Inflammatory macrophage (primary cell): ENCODE measurements at regions not wholly inside any gene's neighbourhood (a gene's known extent, or its start where the extent isn't known, plus 50 kb on each side); places are given as distances from the start of the nearest gene placed in this dataset.

Experiments used
- DNase-seq, 2 donors: peaks; one replicate each; pipeline ENCODE4 v3.0.0-alpha.2; 2020 to 2022

DNA sequence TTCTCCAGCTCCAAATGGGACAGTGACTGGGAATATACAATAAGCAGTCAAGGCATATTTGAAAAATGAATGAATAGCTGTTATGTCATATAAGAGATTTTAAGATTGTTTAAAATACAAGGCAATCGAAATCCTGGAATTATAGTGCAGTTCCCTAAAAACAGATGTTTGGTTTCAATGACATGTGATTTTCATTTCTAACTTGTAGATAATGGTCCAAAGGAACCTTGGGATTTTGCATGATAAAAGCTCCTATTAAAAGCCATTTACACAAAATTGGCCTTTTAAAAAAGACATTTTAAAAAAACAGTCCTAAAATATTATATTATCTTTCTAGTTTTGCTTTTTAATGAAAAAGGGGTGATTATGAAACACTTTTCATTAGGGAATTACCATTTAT lies 905.1 kb downstream of the GALC start:
- DNase-seq, result no peak

DNA sequence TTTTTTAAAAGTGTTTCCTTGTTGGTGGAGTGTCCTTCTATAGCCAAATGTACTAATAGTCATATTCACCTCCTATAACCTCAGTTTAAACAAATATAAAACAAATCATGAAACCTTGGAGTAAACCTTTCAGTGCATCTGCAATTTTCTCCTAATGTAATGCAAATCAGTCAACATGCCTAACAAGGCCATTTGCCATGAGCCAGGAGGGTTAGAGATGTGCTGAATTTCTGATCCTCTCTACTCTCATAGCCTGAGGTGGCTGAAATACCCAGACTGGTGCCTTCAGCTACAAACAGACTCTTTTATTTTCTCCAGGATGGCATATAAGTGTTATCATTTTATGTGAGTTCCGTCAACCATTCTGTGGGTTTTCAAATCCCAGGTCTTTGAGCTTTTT lies 908.1 kb downstream of the GALC start:
- no peak for DNase-seq

DNA sequence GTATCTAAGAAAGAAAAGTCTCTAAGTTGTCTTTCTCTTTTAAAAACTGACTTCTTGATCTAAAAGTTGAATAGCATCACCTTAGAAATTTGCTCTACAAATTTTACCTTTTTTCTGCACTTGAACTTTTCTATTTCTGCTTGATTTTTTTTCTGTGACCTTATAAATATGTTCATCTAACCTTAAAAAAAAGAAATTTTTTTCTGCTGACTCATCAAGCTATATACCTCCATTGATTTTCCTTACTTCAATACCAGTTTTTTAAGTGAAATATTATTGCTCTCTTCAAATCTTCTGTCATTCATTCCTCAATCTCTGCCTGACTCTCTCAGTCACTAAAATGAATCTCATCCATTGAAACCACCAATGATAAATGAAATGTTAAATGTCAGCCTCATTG lies 910.1 kb downstream of the GALC start:
- DNase-seq, result no peak

DNA sequence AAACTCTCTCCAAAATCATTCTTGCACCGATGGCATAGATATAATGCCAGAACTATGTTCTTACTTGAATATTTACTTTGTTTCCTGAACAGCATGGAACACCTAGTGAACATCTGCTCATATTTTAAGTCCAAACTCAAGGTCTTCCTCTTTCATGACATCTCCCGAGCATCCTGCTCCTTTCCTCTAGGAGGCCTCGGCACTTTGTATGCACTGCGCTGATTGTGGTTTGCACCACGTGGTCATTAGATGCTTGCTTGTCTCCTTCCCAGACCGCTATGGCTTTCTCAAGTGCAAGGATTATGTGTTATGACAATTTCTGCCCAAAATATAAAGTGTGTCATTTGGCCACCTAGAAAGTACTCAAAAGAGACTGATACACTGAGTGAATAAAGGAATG lies 912.0 kb downstream of the GALC start:
- no peak for DNase-seq

DNA sequence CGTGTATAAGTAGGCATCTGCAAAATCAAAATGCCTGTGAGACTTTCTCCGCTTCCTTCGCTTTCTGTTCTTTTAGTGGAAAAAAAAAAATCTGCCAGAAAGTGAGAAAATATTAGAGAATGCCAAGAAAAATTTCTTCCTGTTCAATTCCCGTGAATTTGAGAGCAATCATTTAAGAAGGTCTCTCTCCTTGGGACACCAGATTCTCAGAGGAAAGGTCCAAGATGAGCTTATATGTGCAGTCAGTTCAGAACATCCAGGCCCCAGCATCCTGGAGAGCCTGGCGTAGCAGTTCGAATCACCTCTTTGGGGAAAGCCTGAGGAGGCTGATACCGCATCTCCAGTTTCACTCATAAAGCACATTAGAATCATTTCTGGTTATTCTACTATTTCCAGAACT lies 912.8 kb downstream of the GALC start:
- DNase-seq, result no peak

DNA sequence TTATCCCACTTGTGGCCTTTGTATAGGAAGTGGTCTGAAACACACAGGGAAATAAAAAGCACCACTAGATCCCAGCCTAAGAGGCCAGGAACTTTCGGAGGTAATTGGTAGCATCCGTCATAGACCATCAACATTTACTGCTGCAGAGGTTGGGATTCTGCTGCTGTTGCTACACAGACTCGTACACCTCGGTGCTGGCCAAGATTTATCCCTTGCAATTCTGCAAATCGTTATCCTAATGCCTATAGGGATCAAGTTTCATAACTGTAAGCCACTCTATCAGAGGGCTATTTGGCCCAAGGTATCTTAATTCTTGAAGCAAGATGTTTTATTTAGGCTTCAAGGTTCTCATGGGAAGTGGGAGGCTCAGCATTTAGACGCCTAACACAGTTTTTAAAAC lies 913.6 kb downstream of the GALC start:
- no peak for DNase-seq

DNA sequence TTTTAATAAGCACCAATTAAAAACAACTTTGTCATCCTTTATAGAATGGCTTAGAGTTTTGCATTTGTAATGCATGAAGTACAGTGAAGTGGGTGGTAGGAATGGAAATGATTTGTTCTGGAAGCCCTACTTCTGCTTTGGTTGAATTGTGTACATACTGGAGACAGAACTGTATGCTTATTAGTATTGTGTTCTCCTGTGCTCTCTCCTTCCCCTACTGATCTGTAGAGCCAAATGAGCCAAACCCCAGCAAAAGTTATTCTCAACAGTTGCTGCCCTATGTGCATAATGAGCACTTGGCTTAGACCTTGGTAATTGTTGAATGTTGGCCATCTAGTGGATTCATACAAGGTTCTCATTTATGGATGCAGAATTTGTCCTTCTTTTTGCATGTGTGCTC lies 916.1 kb downstream of the GALC start:
- DNase-seq, result no peak

DNA sequence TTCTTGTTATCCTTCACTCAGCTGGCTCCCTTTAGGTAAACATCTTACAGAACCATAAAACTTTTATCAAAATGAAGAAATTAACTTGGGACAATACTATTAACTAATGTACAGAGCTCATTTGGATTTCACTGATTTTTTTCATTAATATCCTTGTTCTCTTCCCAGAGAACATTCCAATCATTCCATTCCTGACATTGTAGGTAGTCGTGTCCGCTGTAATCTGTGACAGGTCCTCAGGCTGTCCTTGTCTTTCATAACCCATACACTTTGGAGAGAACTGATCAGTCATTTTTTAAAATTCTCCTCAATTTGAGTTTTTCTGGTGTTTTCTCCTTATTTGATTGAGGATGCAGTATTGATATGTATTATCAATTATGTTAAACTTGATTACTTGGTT lies 916.8 kb downstream of the GALC start:
- no peak for DNase-seq

DNA sequence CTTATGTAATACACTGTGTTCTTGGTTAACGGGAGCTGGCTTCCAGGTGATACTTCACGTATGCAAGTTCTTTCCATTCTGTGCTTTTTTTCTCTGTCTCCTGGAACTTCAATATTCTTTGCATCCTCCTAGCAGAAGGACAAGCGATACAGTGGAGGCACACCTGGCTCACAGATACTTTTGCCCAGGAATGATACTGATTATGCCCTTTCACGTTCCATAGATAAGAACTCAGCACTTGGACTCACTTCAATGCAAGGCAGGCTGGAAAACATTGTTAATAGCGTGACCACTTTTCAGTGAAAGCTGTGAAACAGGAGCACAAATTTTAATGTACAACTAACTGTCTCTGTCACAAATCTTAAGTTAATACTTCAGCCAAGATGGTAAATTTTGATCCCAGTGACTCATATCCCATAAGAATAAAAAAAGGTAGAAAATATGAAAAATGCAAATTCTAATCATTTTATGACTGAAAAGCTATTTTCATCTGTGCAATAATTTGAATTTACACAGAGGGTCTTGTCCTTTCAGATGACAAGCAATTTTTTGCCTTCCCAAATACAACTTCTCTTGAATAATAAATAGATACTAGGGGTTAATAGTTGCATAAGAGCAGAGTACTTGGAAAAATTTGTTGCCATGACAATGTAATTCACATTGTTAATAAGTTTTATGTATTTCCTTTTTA lies 919.0 kb downstream of the GALC start:
- no peak for DNase-seq

DNA sequence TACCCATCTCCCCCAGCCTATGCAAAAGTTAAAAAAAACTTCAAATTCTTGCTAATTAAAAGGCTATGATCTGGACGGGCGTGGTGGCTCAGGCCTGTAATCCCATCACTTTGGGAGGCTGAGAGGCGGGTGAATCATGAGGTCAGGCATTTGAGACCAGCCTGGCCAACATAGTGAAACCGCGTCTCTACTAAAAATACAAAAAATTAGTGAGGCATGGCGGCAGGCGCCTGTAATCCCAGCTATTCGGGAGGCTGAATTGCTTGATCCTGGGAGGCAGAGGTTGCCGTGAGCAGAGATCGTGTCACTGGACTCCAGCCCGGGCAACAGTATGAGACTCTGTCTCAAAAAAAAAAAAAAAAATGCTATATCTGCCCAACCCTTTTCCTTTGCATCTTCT lies 925.4 kb downstream of the GALC start:
- DNase-seq, result no peak

DNA sequence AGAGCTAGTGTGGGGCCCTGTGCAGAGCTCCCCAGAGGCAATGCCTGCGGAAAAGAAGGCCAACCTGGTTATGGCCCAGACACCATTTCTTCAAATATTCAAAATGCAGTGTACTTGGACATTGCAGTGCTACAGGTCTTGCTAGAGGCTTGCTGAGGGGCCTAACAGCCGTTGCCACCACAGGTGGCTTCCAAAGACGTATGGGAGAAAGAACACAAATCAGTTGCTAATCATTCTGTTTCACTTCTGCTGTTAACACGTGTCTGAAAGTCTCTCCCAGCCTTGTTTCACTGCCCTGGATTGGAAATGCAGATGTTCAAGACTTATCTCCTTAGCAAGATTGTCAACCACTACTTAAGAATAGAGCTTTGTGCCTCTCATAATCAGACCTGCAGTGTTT lies 925.9 kb downstream of the GALC start:
- no peak for DNase-seq

DNA sequence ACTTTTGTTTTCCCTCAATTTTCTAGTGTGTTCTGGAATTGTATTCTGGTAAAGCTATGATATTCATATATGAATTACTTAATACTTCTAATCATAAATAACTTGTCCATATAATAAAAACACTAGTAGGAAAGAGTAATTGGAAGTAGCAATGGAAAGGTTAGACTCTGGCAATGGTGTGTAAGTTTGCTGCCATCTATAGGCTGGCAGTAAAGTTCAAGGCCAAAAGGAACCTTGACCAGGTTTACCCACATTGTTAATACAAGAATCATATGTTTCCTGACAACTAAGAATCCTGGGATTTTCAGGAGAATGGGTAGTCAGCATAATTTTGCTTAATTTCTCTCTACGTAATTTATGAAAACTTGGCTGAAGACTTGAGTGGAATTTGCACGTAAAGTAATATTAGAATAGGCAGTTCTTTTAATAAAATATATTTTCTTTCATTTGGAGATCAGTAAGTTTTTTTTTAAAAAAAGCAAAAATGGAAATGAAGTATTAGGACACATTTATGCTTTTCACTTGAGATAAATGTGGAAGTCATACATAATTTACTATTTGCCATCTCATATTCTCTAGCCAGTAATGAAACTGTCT lies 926.7 kb downstream of the GALC start:
- DNase-seq, result no peak

DNA sequence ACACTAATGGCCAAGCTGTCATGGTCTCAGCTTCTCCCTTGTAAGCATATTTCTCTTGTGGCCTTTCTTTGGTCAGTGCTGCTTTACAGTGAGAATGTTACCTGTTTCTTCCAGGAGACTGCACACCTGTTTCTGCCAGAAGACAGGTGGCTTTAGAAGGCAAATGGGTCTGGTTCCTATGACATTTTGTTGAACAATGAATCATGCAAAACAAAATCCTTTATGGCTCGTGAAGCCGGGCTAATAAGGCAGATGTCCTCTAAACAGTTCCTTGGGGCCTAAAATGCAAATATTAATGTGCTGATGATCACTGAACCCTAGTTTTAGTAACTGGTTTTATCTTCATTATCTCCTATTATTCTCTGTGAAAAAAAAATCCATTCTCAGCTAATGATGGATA lies 927.6 kb downstream of the GALC start:
- DNase-seq, result no peak

DNA sequence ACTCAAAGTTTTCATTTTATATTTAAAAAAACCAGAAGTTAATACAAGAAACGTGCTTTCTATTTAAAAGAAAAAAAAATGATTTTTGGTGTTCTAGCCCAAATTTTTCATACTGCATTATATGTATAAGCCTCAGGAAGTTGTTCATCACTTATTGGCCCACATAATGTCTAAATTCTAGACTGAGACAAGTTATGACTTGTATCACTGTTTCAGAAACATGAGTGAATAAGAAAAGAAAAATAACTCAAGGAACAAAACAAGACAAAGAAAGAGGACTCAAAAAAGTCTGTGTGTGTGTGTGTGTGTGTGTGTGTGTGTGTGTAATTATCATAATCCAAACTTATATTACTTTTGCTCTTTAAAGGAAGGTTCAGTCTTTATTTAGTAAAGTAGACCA lies 929.8 kb downstream of the GALC start:
- DNase-seq, result no peak

DNA sequence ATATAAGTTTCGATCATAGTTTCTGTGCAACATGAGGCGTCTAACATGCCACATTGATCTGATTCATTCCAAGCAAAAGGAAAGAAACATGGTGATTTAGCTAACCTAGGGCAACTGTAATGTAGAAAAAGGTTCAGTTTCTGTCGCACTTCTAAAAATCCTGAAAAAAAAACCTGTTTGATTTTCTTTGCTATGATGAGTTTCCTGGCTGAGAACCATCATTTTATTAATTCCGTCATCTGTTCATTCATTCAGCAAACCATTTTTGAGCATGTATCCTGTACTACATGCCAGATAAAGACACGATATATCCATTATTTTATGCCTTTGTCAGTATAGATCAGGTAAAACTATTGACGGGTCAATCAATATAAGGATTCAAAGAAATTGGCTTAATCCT lies 932.6 kb downstream of the GALC start:
- no peak for DNase-seq

DNA sequence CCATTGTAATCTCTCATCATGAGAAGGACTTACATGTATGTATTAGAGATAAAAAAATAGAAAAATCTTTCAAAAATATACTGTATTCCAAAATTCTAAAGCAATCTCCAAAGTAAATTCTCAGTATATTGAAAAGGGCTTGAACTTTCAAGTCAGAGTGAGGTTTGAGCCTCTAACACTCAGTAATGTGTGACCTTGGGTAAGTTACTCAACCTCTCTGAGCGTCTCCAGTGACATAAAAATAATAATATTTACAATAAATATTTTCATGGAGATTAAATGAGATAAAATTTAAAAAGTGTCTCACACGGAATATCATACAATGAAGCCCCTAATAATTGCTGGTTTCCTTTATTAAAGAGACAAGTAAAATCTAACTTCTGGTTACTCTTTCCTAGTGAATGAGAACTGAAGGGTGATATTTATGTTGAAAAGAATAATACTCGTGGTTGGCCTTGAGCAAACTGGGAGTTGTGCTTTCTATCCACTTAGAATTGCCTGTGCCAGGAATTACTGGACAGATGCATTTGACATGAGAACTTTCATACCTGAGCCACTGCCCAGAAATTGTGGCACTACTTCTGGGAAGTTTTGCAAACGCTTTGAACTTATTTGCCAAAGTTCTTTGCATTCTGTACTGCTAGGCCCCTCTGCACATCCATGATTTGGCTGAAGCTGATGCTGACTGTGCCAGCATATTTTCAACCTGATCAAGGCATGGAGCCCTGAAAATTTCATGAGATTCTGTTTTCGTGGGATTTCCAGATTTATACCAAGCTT lies 933.7 kb downstream of the GALC start:
- no peak for DNase-seq

DNA sequence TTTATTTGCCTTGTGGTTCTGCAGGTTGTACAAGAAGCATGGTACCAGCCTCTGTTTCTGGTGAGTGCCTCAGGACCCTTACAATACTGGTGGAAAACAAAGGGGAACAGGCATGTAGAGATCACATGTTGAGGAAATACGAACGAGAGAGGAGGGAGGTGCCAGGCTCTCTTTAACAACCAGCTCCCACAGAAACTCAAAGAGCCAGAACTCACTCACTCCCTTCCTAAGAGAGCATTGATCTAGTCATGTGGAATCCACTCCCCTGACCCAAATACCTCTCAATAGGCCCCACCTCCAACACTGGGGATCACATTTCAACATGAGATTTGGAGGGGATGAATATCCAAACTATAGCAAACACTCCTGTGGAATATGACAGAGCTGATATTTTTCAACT lies 938.0 kb downstream of the GALC start:
- no peak for DNase-seq

DNA sequence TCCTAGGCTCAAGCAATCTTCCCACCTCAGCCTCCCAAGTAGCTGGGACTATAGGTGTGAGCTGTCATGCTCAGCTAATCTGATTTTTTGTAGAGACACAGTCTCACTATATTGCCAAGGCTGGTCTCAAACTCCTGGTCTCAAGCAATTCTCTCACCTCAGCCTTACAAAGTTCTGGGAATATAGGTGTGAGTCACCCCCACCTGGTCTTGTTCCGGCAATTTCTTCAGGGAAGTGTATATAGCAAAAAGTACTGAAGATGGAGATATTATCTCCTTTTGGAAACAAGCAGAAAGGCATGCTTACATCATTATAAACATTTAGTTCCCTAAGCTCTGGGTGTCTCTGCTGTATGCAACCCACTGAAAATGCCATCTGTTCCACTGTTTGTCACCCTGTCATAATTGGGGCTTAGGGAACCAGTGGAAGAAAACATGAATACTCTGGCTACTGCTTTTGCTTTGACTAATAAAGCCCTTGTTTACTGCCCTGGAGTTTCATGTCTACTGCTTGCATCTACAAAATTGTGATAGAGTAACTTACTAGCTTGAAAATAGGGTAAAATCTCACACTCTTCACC lies 940.2 kb downstream of the GALC start:
- no peak for DNase-seq

DNA sequence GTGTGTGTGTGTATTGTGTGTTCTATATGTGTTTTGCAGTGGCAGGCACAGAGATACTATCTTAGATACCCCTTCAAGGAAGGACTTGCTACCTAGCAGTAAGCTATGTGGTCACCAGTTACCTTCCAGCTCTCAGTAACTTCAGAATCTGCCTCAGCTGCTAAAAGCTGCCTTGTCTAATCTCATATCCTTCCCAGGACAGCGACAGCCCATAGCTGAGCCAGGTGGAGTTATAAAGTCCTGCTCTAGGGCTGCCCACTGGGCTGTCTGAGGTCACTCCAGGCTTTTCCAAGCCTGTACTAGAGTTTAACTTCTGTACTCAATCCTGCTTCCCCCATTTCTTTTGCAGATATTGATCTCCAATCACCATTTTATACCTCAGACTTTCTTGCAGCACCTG lies 942.6 kb downstream of the GALC start:
- DNase-seq, result no peak

DNA sequence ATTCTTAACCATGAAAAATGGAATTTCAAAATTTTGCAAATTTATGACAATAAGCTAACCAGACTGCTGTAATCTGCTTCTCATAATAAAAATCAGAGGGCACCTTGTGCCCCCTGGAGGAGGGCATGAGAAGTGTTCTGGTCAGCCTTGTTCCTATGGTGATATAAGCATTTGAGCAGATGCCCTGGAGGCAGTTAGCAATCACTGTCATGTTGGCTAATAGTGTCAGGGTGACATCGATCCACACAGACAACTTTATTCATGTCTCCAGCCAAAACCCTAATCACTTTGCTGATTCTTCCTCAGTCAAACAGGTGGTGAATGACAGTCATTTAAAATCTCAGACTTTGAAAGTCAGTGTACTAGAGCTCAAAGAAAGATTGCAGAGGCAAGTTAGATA lies 943.0 kb downstream of the GALC start:
- DNase-seq, result no peak

DNA sequence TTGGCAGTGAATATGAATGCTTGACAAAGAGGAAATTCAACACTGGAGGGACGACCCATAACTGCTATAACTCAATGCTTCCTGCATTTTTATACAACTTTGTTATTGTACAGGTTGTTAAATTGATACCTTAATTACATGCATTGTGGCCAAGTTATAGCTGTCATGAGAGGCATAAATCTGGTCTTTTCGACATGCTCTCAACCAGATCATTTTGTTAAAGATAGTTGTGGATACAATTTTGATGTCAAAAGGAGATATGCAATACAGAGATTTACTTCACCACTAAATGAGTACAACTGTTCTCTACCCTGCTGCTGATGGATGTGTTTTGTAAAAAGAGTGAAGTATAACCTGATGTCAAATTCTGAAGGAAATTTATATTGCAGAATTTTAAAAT lies 946.0 kb downstream of the GALC start:
- DNase-seq, result no peak

DNA sequence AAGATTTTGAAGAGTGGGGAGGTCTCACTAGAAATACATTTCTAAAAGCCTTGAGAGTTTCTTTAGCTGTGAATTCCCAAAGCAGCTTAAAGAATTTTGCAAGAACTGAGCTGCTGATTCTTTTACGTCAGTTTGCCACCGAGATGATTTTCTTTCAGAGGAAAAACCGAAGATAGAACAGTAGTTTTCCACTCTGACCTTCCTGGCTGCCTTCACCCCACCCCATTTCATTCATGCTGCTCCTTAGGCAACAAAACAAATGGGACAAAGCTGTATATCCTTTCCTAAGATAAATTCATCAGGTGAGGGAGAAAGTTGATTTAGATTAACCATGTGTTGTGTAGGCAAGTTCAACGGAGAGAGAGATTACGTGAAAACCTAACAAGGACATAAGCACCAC lies 947.0 kb downstream of the GALC start:
- no peak for DNase-seq

DNA sequence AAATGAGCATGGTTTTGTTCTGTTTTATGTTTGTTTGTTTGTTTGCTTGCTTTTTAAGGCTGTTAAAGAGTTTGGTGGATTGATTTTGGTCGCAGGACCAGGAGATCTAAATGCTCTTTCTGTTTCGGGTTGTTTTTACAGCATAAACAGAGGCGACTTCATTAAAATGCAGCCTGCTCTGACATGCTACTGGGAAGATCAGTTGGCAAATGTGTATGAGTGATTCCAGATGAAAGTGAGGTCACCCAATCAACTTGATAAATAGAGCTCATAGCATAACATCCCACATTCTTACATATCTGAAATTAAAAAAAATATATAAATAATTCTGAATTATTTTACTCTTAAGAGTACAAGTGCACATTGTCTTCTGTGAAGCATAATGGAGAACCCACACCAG lies 947.7 kb downstream of the GALC start:
- no peak for DNase-seq

DNA sequence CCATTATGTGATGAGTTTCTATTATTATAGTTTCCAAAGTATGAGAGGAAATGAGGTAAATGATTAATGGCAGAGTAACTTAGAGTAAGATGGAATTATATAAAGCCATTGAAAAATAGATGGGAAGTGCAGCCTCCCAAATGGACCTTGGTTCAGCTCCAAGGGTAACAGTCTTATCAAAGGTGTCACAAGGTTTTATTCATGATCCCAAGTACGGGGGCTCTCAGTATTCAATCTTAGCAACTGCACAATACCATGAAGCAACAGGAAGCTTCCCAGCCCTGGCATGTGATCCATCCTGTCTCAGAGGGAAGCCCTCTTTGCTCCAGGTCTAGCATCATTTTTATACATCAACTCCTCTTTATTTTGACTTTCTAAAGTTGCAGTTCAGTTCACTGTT lies 948.2 kb downstream of the GALC start:
- no peak for DNase-seq
